ENCODE measurements at regions not wholly inside any gene's neighbourhood (a gene's known extent, or its start where the extent isn't known, plus 50 kb on each side); places are given as distances from the start of the nearest gene placed in this dataset.

- TF ChIP-seq RNF2 (IDR thresholded peaks at IDR 0.05): no peak
- no peak for TF ChIP-seq THRA (IDR thresholded peaks at IDR 0.05)
- no peak for TF ChIP-seq ZNF184 (CRISPR knock-in tag; IDR thresholded peaks at IDR 0.05)
- TF ChIP-seq OTX1 (CRISPR knock-in tag; IDR thresholded peaks at IDR 0.05): no peak
- TF ChIP-seq HMGN3 (IDR thresholded peaks at IDR 0.05; ENCODE audit: borderline replicate concordance, extremely low read depth, insufficient read length, low read depth, low read length): no peak
- no peak for TF ChIP-seq ZNF395 (CRISPR knock-in tag; IDR thresholded peaks at IDR 0.05)
- ChIA-PET CTCF (ENCODE audit: low intra/inter-chr PET ratio) (no interaction called here), POLR2A (interaction anchor here (1.0 kb wide), 1 partner anchor 71 kb away, joined by 3 read pairs; no protein-coding TSS in a partner anchor)
- Histone ChIP-seq H3K36me3 (ENCODE audit: control insufficient read depth, insufficient read depth, low read length) (no peaks in the 10 kb centered on the region), H3K27ac (ENCODE audit: extremely low read depth, low read depth, low read length) (no peak overlapping the region), H3K4me1 (replicated peaks in 1 of 2; ENCODE audit: control insufficient read depth in 2 of 2, insufficient read depth in 2 of 2, low read length in 2 of 2) (no peaks in the 10 kb centered on the region), H3K9ac (ENCODE audit: insufficient read depth in 1 of 2, low read depth in 2 of 2, low read length in 2 of 2) (no peak overlapping the region), H3K4me3 (no peak overlapping the region), H3K79me2 (ENCODE audit: control insufficient read depth, insufficient read depth, low read length) (no peaks in the 10 kb centered on the region), H3K27me3 (ENCODE audit: control insufficient read depth in 2 of 2, insufficient read depth in 2 of 2, low read length in 2 of 2) (no peaks in the 10 kb centered on the region), H3K9me3 (replicated peaks; ENCODE audit: control insufficient read depth, insufficient read depth, low read depth, low read length) (no peaks in the 10 kb centered on the region), H4K20me1 (replicated peaks; ENCODE audit: control insufficient read depth, insufficient read depth, low read length) (no peaks in the 10 kb centered on the region), H3K4me2 (ENCODE audit: insufficient read depth, low read length) (no peak overlapping the region), H2AFZ (ENCODE audit: low read depth, low read length) (peak overlapping the region; percentile 38; the same call in 1 of the 2 replicates), H3K9me1 (ENCODE audit: control insufficient read depth, insufficient read depth, low read length) (no peaks in the 10 kb centered on the region)
- intact Hi-C loops (cut with micrococcal nuclease) (no loop called here), in situ Hi-C loops (cut with MboI) (no loop called here)
- ATAC-seq: no peak
- no peak for FAIRE-seq
- no peak for DNase-seq (ENCODE audit: extremely low read depth in 1 of 4, low spot score in 3 of 4)
- BruUV-seq (replicated peaks): no TSS peak
- 23% methylated on average over 4 of the region's 4 CpGs for WGBS (ENCODE audit: insufficient coverage, low coverage, missing lambda C conversion rate)
Measured at GRCh38 chr6:67608099-67608749, 1026.9 kb upstream of the ADGRB3 start.

All from K562 (cell line).